HG03342 (cell line): ENCODE measurements at regions not wholly inside any gene's neighbourhood (a gene's known extent, or its start where the extent isn't known, plus 50 kb on each side); places are given as distances from the start of the nearest gene placed in this dataset.
"Not testable (repeated sequence)": the region's sequence is repeated elsewhere in the genome, so short reads cannot be mapped to it uniquely, and the experiment has no call there.

Experiments used
- ATAC-seq: cut with Tn5 transposase; IDR thresholded peaks from one replicate; pipeline ENCODE4 v1.9.1; 2021; ENCODE audit warnings: mild to moderate bottlenecking, moderate library complexity; ENCODE audit not compliant: unreplicated experiment

DNA sequence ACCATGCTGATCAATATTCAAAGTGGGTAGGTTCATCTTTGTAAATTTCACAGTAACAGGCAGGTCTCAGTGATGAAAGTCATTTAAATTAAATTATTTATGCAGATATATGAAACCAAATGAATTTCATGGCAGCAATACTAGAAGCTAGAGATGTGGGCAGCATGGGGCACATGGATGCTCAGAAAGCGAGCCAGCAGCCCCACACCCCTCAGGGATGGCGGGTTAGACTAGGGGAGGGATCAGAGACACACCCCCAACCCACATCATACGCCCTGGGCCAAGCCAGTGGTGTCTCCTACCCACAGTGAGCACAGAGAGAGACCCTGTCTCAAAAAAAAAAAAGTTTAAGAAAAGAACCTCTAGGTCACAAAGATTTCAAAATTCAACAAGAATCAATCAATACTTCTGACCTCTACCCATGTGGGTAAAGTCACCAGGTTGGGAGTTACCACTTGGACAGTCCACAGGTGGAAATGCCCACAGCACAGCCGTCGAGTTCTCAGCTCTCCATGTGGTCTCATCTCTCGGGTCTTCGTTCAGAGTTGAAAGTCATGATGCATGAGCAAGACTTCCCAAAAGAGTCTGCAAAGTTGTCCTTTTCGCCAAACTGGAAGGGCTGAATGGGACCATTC, 79.3 kb upstream of the PPP2R2D start:
- ATAC-seq = no peak

DNA sequence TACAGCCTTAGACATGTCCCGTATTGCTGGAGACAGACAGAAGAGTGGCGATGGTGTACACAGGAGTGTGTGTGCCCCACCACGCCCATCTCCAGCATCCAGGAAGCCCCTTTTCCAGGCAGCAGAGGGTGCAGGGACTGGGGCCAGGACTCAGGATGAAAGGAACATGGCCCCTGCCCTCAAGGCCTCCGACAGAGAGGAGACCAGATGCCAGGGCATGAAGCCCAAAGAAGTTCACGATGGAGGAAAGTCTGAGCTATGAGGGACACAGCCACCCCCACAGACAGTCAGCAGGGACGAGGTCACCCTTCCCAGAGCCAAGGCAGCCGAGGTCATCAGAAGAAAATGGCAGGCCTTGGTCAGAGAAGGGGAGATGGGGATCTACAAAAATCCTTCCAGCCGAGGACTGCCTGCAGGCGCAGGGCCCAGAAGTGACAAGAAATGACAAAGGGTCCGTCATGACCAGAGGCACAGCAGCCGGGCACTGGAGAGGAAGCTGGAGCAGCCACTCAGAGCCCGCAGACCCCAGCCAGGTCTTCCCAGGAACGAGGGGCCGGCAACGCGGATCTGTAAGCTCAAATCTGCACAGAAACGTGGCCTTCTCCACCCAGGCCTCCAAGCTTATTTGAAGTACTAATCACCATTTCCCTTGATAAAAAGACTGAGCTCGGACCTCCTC, 78.7 kb upstream of the PPP2R2D start:
- ATAC-seq = no peak

DNA sequence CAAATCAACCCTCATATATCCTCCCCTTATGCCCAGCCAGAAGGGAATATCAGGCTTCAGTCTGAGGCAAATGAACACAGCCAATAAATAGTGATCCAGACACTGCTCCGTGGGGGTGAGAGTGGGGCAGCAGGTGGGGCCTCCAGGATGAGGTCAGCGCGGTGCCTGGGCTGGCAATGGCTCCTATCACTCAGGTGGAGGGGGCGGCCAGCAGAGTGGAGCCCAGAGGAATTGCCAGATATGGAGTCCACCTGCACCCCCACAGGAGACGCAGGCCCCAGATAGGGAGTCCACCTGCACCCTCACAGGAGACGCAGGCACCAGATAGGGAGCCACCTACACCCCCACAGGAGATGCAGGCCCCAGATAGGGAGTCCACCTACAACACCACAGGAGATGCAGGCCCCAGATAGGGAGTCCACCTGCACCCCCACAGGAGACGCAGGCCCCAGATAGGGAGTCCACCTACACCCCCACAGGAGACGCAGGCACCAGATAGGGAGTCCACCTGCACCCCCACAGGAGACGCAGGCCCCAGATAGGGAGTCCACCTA, 78.0 kb upstream of the PPP2R2D start:
- ATAC-seq = no peak

DNA sequence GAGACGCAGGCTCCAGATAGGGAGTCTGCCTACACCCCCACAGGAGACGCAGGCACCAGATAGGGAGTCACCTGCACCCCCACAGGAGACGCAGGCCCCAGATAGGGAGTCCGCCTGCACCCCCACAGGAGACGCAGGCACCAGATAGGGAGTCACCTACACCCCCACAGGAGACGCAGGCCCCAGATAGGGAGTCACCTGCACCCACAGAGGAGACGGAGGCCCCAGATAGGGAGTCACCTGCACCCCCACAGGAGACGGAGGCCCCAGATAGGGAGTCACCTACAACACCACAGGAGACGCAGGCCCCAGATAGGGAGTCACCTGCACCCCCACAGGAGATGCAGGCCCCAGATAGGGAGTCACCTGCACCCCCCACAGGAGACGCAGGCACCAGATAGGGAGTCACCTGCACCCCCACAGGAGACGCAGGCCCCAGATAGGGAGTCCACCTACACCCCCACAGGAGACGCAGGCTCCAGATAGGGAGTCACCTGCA, 77.2 kb upstream of the PPP2R2D start:
- ATAC-seq = not testable (repeated sequence)

DNA sequence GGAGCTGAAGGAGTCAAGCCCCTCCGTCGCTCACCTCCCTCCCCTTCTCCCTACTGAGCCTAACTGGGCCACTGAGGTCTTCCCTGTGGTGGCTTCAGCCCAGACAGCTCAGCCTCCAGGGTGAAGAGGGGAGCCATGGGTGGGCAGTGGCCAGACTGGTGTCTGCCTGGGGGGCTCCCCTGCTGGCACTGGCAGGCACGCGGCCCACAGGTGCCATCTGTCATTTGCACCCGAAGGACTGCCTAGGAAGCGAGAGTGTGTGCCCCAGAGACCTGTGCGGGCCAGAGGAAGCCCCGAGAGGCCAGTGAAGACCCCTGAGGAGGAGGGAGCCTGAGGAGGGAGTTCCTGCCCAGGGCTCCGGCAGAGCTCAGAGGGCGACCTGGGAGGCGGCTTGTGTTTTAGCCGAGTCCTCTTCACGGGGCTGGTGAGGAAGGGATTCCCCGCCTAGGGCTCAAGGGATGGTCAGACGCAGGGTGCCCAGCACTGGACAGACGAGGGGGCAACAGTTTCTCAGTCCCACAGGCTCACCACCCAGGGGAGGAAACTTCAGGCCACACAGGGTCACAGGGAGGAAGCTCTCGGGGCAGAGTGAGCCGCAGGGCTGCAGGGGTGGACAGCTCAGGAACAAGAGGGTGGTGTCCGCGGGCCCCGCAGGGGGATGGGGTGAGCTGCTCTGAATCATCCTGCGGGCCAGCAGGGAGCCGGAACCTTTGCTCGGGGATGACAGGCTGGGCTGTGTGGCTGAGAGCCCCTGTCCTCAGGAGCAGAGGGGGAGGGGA, 76.2 kb upstream of the PPP2R2D start:
- no peak for ATAC-seq

DNA sequence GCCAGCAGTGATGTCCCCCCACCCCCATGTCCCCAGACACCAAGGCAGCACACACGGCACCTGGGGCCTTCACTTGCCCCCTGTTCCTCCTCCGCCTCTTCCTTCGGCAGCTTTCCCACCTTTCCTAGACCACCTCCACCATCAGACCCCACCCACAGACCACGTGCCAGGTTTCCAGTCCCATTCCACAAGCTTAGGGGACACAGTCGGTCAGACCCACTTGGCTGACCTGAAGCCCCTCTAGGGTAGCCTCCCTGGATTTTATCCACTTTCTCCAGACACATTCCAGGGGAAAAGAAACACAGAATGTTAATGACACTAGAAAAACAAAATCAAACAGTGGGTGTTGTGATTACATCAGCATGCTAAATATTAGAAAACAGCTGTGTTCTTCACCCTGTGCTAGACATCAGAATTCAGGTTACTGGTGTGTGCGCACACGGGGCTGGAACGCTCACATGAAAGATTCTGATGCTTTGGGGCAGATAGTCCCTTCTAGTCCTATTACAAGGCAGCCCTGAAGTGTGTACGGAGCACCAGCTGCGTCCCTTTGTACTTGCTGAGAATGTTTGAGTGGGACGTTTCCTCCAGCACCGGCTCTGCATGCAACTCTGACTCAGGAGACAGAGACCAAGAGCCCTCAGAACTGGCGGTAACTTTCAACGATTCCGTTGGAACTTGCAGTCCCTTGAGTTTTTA, 75.5 kb upstream of the PPP2R2D start:
- ATAC-seq = no peak

DNA sequence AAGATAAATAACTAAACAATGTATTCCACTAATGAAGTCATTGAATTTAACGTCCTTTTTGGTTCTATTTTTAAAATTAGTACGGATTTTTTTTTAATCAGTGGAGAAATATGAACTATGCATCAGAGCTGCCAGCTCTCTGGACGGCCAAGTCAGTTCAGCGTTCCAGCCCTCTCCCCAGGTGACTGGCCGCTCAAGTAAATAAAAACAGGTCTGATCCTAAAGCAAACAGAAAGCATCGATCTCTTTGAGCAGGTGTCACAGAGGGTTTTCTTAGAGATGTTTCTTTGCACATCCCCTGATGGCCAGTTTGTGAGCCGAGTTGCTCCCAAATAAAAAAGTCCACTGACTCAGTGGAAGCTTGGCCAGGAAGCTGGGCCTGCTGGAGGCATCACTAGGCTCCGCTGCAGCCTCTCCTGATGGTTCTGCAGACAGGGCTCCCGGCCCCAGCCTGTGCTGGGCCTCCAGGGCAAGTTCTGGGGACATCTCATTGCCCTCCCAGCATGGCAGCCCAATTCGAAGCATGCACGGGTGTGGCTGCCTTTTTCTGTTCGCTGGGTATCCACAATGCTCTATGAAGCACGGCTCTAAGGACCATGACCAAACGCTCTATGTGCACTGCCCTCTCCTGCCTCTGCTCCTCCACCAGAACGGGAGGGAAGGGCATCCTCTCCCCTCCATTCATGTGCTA, 74.7 kb upstream of the PPP2R2D start:
- ATAC-seq = no peak

DNA sequence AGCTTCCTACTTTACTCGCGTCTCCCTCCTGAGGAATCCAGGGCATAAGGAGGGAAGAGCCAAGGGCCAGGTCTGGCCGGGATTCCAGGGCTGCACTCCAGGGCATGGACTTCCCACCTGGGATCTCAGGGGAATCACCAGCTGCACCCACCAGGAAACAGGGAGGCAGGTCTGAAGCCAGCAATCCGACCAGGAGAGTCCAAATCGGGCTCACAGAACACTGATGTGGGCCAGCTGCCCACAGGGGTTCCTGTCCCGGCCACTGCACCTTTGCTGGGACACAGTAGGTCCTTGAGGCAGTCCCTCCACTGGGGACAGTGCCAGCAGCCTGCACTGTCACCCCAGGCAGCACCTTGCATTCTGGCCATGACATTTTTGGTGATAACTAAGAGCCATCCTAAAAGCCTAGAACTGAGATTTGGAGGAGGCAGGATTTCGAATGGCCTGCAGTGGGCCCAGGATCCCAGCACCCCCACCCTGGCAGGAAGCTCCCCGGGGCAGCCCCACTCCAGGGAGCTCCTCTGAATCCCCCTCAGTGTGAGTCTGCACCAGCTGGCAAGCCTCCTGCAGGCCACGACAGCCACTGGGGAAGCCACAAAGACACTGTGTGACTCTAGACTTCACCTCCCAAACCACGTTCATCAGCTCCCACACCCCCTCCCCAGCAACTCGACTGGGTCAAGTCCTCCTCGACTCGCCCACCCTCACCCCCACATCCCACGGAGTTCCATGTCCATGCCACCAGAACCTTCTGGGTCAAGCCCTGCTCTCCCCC, 71.5 kb upstream of the PPP2R2D start:
- ATAC-seq = no peak

DNA sequence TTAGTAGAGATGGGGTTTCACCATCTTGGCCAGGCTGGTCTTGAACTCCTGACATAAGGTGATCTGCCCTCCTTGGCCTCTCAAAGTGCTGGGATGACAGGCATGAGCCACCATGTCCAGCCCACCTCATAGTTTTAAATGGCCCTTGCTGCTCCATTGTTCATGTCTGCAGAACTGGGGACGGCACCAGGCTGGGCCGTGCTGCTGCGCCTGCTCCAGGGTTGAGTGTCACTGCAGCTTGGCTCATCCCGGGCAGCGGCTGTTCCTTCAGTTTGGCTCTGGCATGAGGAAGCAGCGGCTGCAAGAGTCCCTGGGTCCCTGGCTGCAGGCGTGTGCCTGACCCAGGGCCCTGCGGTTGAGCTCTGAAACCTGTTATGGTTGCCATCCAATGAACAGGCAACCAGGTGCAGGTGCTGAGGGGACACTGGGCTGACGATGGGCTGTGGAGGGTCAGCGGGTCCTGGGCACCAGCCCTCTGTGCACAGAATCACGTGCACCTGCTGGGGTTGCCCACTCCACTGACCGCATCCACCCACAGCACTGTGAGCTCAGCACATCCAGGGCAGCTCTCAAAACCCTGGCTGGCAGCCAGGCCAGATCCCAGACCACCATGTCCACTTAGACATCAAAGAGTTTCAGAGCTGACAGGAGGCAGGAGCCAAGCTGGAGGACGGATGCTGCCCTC, 70.2 kb upstream of the PPP2R2D start:
- ATAC-seq = no peak

DNA sequence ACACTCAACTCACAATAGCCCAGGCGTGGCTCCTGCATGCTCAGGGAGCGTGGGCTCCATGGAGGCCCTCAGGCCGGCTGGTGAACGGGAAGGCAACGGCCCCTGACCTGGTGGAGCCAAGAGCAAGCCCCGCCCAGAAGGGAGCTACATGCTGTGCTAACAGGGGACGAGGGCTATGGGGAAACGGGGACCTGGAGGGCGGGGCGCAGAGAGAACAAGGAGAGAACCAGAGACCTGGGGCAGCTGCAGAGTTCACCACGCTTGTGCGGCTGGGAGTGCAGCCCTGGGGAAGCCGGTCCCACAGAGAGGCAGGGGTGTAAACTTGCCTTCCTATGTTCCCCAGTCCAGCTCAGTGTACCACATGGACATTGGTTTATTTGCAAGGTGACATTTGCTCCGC, 69.2 kb upstream of the PPP2R2D start:
- ATAC-seq = no peak

DNA sequence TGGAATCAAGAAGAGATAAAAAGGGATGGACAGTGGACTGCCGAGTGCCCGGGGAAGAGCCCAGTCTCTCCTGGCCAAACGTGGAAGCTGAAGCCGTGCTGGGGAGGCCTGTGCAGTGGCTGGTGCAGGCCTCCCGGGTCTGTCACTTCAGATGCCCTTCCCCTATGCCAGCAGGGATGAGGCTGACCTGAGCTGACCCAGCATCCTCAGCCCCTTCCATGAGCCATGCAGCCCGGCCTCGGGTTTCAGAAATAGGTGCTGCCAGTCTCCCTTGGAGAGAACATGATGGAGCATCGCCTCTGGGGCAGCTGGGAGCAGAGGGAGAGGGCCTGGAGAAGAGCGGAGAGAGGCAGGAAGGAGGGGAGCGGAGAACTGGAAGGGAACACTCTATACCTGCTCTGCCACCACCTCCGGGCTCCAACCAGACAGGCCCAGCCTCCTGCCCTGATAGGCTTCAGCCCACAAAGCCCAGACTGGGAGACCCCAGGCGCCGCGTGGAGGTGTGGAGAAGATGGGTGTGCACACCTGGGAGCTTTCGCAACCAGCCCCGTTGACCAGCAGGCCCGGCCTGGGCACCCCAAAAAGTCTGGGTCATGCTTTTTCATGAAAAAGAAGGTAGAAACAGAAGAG, 68.6 kb upstream of the PPP2R2D start:
- no peak for ATAC-seq

DNA sequence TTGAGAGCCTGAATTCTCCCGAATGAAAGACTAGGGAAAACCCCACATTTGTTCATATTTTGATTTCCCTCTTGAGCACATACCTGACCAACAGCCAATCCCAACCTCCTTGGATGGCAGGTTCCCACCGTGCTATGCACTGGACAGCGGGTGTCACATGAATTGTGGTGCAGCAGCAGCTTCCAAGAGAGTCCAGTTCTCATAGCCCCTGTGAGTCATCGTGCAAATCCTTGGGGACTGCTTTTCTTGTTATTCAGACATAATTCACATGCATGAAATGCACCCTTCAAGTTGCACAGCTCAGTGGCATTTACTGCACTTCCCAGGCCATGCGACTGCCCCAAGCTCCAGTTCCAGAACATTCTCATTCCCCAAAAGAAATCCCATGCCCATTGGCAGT, 67.8 kb upstream of the PPP2R2D start:
- ATAC-seq = no peak

DNA sequence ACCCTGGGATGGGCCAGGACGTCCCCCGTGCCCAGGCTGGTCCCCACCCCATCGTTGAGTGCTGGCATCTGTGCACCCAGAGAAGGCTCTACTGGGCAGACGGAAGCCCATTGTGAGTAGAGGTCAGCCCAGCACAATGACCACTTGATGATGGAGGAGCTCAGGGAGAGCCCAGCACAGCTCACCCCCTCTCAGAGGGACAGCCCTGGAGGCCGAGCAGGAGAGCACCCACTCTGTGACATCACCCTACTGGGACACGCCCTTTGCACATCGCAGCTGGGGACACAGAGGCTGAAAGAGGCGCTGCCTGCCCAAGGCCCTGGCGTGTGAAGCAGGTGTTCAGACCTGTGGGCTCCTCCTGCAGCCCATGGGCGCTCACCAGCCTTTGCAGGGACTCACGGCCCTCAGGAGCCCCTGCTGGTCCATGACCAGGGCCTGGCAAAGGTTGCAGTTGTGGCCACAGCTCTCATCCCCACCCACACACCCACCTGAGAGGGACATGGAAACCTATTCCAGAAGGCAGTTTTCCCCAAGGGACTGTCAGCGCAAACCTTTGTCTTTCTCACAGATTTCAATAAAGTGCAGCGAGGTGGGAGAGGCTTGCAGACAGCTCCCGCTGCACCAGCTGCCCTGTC, 67.2 kb upstream of the PPP2R2D start:
- ATAC-seq = no peak

DNA sequence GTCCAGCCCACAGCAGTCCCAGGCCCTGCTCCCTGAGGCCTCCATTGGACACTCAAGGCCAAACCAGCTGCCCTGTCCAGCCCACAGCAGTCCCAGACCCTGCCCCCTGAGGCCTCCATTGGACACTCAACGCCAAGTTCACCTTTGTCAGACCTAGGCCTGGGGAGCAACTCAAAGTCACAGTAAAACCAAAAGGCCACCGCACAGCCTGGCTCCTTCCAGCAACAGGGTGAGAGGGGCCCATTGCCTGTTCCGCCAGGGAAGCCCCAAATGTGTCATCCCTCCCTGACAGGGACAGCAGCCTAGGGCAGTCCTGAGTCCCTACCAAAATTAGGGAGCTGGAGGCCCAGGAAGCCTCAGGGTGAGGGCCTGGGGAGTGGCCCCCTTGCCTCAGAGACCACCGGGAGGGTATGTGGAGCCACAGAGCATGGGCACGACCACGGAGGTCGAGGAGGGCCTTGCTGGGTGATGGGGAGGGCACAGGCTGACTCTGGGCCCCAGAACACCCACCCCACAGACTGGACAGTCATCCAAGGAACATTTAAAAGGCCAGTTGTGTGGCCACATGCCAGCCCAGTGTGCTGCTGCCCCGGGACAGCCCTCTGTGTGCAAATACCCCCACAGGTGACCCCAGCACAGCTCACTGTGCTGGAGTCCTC, 66.5 kb upstream of the PPP2R2D start:
- ATAC-seq = no peak

DNA sequence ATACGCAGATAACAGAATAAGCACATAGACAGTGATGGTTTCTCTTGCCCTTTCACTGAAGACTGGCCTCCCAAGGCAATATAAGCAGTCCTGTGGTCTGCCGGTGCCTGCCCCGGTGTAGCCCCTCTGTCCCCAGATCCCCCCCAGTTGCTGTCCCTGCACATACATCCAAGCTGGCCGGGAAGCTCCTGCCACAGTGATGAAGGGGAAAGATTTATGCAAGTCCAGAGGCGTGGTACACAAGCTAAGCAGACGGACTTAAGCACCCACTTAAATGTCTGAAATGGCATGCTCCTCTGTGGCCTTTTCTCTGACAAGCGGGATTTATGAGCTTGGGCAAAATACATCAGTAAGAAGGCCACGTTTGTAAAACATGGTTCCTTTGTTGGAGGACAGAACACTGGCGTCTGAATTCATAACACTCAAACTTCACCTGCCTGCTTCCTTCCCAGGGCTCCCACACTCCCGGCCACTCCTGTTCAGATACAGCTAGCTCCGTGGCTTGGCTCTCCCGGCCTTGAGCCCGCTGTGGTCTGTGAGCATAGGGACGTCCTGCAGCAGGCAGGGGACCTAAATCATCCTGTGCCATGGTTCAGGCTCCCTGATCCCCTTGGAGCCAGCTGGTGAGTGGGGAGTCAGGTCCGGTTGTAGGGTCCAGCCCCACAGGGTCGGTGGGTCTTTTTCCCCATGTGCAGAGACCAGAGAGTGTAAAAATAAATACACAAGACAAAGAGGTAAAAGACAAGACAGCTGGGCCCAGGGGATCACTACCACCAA, 61.7 kb upstream of the PPP2R2D start:
- no peak for ATAC-seq

DNA sequence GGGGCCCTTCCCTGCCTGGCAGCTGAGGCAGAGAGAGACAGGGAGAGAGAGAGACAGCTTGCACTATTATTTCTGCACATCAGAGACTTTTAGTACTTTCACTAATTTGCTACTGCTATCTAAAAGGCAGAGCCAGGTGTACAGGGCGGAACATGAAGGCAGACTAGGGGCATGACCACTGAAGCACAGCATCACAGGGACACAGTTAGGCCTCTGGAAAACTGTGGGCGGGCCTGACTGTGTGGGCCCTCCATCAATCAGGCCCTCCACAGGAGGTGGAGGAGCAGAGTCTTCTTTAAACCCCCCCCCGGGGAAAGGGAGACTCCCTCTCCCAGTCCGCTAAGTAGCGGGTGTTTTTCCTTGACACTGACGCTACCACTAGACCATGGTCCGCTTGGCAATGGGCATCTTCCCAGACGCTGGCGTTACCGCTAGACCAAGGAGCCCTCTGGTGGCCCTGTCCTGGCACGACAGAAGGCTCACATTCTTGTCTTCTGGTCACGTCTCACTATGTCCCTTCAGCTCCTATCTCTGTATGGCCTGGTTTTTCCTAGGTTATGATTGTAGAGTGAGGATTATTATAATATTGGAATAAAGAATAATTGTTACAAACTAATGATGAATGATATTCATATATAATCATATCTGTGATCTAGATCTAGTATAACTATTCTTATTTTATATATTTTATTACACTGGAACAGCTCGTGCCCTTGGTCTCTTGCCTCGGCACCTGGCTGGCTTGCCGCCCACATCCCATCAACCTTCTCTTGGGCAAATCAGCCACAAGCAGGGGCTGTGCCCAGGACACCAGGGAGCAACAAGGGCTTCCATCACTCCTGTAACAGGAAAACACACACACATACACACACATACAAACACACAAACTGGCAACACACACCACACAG, 60.7 kb upstream of the PPP2R2D start:
- ATAC-seq = not testable (repeated sequence)
